Aorta (tissue), 5 donors: ENCODE measurements at regions not wholly inside any gene's neighbourhood (a gene's known extent, or its start where the extent isn't known, plus 50 kb on each side); places are given as distances from the start of the nearest gene placed in this dataset.
"Not testable (repeated sequence)": the region's sequence is repeated elsewhere in the genome, so short reads cannot be mapped to it uniquely, and the experiment has no call there.

Experiments
- ATAC-seq: fragments of 200-7000 bp; cut with Tn5 transposase; one replicate; pipeline ENCODE4 v1.9.1; 2022; ENCODE audit warnings: moderate library complexity; ENCODE audit not compliant: low FRiP score
- DNase-seq, 2 donors: peaks; one replicate each; pipeline ENCODE4 v3.0.0-alpha.2; 2020
- H3K27ac ChIP-seq, 2 donors: one replicate each; pipeline ENCODE4 v1.5.1; 2013; ENCODE audit warnings: low read length in 2 of 2, mild to moderate bottlenecking in 2 of 2, moderate library complexity in 2 of 2, control low read depth in 1 of 2, inconsistent platforms in 1 of 2, low read depth in 1 of 2
- H3K27me3 ChIP-seq, 2 donors: one replicate each; pipeline ENCODE4 v1.6.1; 2013; ENCODE audit warnings: control low read depth in 1 of 2, low read length in 1 of 2, mild to moderate bottlenecking in 1 of 2, moderate library complexity in 1 of 2; ENCODE audit not compliant: insufficient read depth in 2 of 2, control insufficient read depth in 1 of 2
- H3K36me3 ChIP-seq, 2 donors: one replicate each; pipeline ENCODE4 v1.6.1; 2013; ENCODE audit warnings: control low read depth in 1 of 2, low read length in 1 of 2, mild to moderate bottlenecking in 1 of 2; ENCODE audit not compliant: insufficient read depth in 2 of 2, control insufficient read depth in 1 of 2
- H3K4me1 ChIP-seq, 2 donors: one replicate each; pipeline ENCODE4 v1.6.1; 2013; ENCODE audit warnings: low read length in 2 of 2, control low read depth in 1 of 2, mild to moderate bottlenecking in 1 of 2, moderate library complexity in 1 of 2; ENCODE audit not compliant: insufficient read depth in 2 of 2, control insufficient read depth in 1 of 2
- H3K4me3 ChIP-seq, 2 donors: one replicate each; pipeline ENCODE4 v1.5.1; 2013; ENCODE audit warnings: low read length in 2 of 2, control low read depth in 1 of 2, mild to moderate bottlenecking in 1 of 2
- H3K9me3 ChIP-seq: one replicate; pipeline ENCODE4 v1.6.1; 2013; ENCODE audit warnings: mild to moderate bottlenecking, low read length; ENCODE audit not compliant: control insufficient read depth
- WGBS, 2 donors: extraction: QIAGEN DNeasy Blood & Tissue Kit; methylation state at CpG; one replicate each; pipeline ENCODE4 v1.1.7; 2013; 5-methylcytosine and 5-hydroxymethylcytosine counted together
- intact Hi-C, 2 donors: fragments of 100-400 bp; cut with DNase I; formaldehyde crosslinking; loops; one replicate each; pipeline versions ENCODE4 v1.14.2 to v1.15.0; 2022
- donor health status: healthy with polysubstance abuse.
- donor health status: Bipolar disorder and iron deficiency.
- donor health status: DM: no; HTN: no; CAD: no.
- donor health status: DM: no; HTN: no; CAD: no.
- donor health status: DM: yes; HTN: yes; CAD: no.

DNA sequence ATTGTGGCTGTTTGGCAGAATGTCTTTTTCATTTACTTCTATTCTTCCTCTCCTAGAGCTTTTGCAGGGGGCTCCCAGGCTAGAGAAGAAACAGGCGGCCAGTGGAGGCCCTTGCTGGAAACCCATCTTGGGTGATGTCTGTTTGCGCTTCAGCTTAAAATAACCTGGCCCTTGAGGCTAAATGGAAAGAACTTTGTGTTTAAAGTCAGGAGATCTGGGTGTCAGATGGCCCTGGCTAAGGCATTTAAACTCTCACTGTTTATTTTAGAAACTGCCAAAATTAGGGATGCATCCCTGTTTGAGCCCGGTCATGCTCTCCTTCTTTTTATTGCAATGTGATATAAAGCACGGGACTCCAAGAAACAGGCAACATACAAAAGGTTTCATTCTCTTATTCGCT lies 118.4 kb upstream of the RMP24 start:
- no peak for ATAC-seq
- 79 to 81% methylated on average over 5 of the region's 5 CpGs for WGBS, 2 donors
- H3K27ac ChIP-seq: no peak overlapping the region

DNA sequence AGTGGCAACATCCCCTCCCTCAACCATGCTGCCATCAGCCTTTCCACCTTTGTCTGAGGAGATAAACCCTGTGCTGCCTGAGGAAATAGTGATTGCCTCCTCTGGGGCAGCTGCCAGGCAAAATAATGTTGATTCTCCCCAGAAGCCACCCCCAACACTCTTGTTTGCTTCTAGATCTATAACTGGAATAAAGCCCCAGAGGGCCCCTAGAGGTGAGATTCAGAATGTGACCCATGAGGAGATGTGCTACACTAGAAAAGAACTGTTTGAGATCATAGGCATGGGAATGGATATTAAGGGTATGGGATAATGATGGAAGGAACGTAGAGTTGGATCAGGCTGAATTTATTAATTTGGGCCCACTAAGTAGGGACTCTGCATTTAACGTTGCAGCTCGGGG lies 116.3 kb upstream of the RMP24 start:
- Histone ChIP-seq H3K9me3 (no peaks in the 10 kb centered on the region), H3K27me3 (no peaks in the 10 kb centered on the region), H3K4me3 (no peak overlapping the region), H3K4me1 (no peaks in the 10 kb centered on the region), H3K27ac (no peak overlapping the region), H3K36me3 (no peaks in the 10 kb centered on the region)
- WGBS, 2 donors: 90 to 92% methylated on average over 3 of the region's 3 CpGs
- no peak for DNase-seq
- intact Hi-C loops: no loop called here
- ATAC-seq: no peak

More for the DNA sequence above, 118.4 kb upstream of the RMP24 start:
- no peak overlapping the region for H3K4me3 ChIP-seq
- no peaks in the 10 kb centered on the region for H3K36me3 ChIP-seq
- H3K9me3 ChIP-seq: no peaks in the 10 kb centered on the region
- intact Hi-C loops: no loop called here
- no peaks in the 10 kb centered on the region for H3K4me1 ChIP-seq
- no peaks in the 10 kb centered on the region for H3K27me3 ChIP-seq
- DNase-seq: no peak

DNA sequence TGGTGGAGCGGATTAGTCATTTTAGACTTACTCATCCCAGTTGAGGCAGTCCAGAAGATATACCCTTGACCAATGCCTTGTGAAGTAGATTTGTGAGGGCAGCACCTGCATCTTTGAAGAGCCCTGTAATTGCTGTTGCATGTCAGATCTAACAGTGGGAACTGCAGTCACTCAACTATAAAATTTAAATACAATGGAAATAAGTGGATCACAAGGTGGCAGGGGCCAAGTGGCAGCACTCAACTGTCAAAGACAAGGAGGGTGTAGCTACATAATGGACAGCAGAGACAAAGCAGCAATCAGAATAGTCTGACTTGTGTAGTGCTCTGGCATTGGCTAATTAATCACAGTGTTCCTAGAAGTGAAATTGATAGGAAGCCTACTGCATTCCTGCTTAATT lies 115.8 kb upstream of the RMP24 start:
- 0 to 35% methylated on average over 1 of the region's 1 CpG for WGBS, 2 donors
- H3K27ac ChIP-seq, H3K27me3 ChIP-seq, H3K9me3 ChIP-seq, DNase-seq, H3K4me1 ChIP-seq, H3K36me3 ChIP-seq, H3K4me3 ChIP-seq, ATAC-seq, intact Hi-C loops: not testable (repeated sequence)

DNA sequence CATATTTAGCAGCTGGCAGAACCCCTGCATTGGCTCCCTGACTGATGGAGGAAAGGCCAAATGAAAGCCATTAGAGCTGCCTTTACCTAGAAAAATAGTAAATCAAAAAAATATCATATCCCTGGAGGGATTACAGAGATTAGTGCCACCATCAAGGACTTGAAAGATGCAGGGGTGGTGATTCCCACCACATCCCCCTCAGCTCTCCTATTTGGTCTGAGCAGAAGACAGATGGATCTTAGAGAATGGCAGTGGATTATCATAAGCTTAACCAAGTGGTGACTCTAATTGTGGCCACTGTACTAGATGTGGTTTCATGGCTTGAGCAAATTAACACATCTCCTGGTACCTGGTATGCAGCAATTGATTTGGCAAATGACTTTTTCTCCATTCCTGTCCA lies 114.9 kb upstream of the RMP24 start:
- DNase-seq, H3K36me3 ChIP-seq, H3K4me3 ChIP-seq, ATAC-seq, H3K27me3 ChIP-seq, H3K27ac ChIP-seq, H3K4me1 ChIP-seq, intact Hi-C loops, H3K9me3 ChIP-seq: not testable (repeated sequence)

DNA sequence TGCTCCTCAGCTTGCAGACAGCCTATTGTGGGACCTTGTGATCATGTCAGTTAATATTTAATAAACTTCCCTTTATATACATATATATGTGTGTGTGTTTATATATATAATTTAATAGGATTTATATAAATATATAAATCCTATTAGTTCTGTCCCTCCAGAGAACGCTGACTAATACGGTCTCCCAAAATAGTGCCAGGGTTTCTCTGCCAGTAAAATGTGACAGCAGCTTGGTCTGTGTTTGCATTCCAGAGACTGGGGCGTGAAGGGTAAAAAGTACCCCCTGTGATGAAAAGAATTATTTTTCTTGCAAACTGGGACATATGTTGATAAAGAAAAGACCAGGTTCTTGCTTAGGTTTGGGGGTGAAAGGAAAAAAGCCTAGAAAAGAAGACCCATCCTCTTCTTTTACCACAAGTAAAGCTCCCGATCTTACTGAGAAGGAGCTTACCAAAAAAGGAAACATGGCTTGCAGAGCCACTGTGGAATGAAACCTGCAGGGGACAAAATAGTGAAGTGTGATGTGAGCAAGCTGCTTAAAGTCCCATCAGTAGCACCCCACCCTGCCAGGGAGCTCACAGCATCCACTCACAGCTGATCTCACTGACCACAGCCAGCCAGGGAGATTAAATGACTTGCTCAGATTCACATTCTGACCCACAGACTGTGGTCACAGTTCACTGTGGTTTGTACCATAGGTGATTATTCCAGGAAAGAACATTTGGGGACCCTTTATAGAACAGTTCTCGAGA lies 110.9 kb upstream of the RMP24 start:
- Histone ChIP-seq H3K36me3 (no peaks in the 10 kb centered on the region), H3K4me1 (no peaks in the 10 kb centered on the region), H3K9me3 (no peaks in the 10 kb centered on the region), H3K27ac (peak overlapping the region in 1 of 2 donors; percentile 61), H3K27me3 (no peaks in the 10 kb centered on the region), H3K4me3 (peak overlapping the region; percentile 20 to 76)
- DNase-seq (no peak), ATAC-seq (no peak)
- 14 to 18% methylated on average over 5 of the region's 5 CpGs for WGBS, 2 donors
- intact Hi-C loops: no loop called here

DNA sequence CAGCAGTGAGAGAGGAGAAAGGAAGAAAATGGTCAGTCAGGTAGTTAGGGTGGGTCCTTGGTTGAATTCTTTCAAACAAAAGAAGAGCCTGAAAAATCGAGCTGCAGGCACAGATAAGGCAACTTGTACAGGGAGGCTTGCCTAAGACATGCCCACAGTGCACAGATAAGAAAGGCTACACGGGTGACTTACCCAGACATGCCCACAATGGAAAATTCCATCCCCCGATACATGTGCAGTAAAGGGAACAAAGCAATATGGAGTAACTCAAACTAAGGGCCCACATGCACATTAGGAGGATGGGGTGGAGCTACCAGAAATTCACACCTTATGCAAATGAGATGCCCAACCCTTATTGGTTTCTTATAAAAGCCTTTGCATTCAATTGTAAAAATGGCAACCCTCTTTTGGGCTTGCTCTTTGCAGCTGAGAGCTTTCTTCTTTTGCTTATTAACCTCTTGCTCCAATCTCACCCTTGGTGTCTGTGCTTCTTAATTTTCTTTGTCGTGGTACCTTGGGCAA lies 110.3 kb upstream of the RMP24 start:
- no peaks in the 10 kb centered on the region for H3K4me1 ChIP-seq
- peak overlapping the region in 1 of 2 donors; percentile 20 for H3K4me3 ChIP-seq
- H3K9me3 ChIP-seq: no peaks in the 10 kb centered on the region
- DNase-seq: no peak
- 53% methylated on average over 4 of the region's 4 CpGs for WGBS, 2 donors
- no peaks in the 10 kb centered on the region for H3K36me3 ChIP-seq
- peak overlapping the region in 1 of 2 donors; percentile 6 for H3K27ac ChIP-seq
- no peaks in the 10 kb centered on the region for H3K27me3 ChIP-seq
- ATAC-seq: no peak
- intact Hi-C loops: no loop called here

DNA sequence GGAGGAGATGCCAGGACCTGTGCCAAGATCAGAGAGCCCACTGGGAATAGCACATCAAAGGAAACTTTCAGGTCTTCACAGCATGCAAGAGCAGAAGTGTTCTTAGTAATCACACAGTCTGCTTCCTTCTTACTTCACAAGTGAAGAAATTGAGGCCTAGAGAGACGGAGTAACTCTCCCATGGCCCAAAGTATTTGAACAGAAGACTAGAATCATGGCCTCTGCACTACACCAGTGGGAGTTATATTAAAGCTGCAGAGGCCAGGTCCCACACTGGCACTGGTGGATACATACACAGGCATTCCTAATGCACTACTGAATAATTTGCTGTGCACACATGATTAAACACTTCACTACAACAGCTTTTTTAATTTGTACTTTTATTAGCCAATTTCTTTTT lies 107.6 kb upstream of the RMP24 start:
- Histone ChIP-seq H3K4me3 (no peak overlapping the region), H3K9me3 (no peaks in the 10 kb centered on the region), H3K27me3 (no peaks in the 10 kb centered on the region), H3K27ac (no peak overlapping the region), H3K36me3 (no peaks in the 10 kb centered on the region), H3K4me1 (no peaks in the 10 kb centered on the region)
- intact Hi-C loops: no loop called here
- no peak for DNase-seq
- 88 to 89% methylated on average over 1 of the region's 1 CpG for WGBS, 2 donors
- no peak for ATAC-seq

DNA sequence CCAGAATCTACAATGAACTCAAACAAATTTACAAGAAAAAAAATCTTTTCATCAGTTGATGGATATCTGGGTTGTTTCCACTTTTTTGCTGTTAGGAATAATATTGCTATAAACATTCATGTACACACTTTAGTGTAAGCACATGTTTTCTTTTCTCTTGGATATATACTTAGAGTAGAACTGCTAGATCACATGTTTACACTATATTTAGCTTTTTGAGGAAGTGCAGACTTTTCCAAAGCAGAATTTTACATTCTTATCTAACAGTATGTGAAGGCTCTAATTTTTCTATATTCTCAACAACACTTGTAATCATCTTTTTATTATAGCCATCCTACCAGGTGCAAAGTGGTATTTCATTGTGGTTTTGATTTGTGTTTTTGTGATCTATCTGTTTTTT lies 103.6 kb upstream of the RMP24 start:
- H3K4me3 ChIP-seq: no peak overlapping the region
- H3K4me1 ChIP-seq: no peaks in the 10 kb centered on the region
- no peak for DNase-seq
- no peaks in the 10 kb centered on the region for H3K27me3 ChIP-seq
- no peaks in the 10 kb centered on the region for H3K9me3 ChIP-seq
- intact Hi-C loops: no loop called here
- H3K36me3 ChIP-seq: no peaks in the 10 kb centered on the region
- no peak overlapping the region for H3K27ac ChIP-seq
- ATAC-seq: no peak

DNA sequence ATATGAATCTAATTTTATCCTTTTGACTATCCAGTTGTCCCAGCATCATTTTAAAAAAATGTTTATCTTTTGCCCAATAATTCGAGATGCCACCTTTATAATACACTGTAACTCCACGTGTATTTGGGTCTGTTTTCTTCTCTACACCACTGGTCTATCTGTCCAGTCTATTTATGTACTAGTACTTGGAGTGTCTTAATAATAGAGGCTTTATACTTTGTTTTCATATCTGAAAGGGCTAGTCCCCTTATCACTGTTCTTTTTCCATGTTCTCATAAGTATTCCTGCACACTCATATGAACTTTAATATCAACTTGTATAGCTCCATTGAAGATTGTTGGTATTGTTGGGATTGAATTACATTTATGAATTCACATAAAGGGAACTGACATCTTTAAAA lies 101.1 kb upstream of the RMP24 start:
- WGBS, 2 donors: 55 to 58% methylated on average over 2 of the region's 2 CpGs
- intact Hi-C loops: no loop called here
- no peaks in the 10 kb centered on the region for H3K9me3 ChIP-seq
- no peaks in the 10 kb centered on the region for H3K27me3 ChIP-seq
- no peaks in the 10 kb centered on the region for H3K36me3 ChIP-seq
- no peaks in the 10 kb centered on the region for H3K4me1 ChIP-seq
- DNase-seq: no peak
- H3K4me3 ChIP-seq: no peak overlapping the region
- no peak overlapping the region for H3K27ac ChIP-seq
- ATAC-seq: no peak
